B cell (primary cell): ENCODE measurements at regions not wholly inside any gene's neighbourhood (a gene's known extent, or its start where the extent isn't known, plus 50 kb on each side); places are given as distances from the start of the nearest gene placed in this dataset.

Experiments
- ATAC-seq: fragments of 200-7000 bp; cut with Tn5 transposase; one replicate; pipeline ENCODE4 v1.10.0; 2021; ENCODE audit warnings: low read depth, mild to moderate bottlenecking, moderate number of reproducible peaks, moderate library complexity
- CTCF ChIA-PET: fragments of 350-600 bp; sonication (Branson Sonifier 250); formaldehyde crosslinking; loops from one replicate; lab custom pipeline; 2021; ENCODE audit warnings: antibody characterized with exemption, inconsistent platforms; lab: Charles Lee
- POLR2A ChIA-PET: fragments of 350-600 bp; sonication (Branson Sonifier 250); formaldehyde crosslinking; loops from one replicate; lab custom pipeline; 2021; ENCODE audit warnings: antibody characterized with exemption; lab: Charles Lee
- DNase-seq: peaks from one replicate; pipeline ENCODE4 v3.0.0; 2013
- H2AFZ ChIP-seq: 2 replicates; pipeline ENCODE4 v1.6.1; 2012; ENCODE audit warnings: mild to moderate bottlenecking, low read depth, low read length; ENCODE audit not compliant: insufficient read depth, poor library complexity, severe bottlenecking
- H3K27ac ChIP-seq, 2 donors: 1 replicate in 1 of 2; 2 replicates in 1 of 2; pipeline ENCODE4 v1.5.1; 2012 to 2013; ENCODE audit warnings: low read length in 2 of 2, mild to moderate bottlenecking in 2 of 2, moderate library complexity in 1 of 2
- H3K27me3 ChIP-seq, 4 experiments: fragments of 200-600 bp in 1 of 4; sonication (generic) in 1 of 4; replicated peaks in 1 of 4; 1 replicate in 2 of 4; 2 replicates in 2 of 4; pipeline versions ENCODE4 v1.6.1 to v1.7.0; 2013 to 2016; ENCODE audit warnings: low read length in 3 of 4, mild to moderate bottlenecking in 2 of 4, mixed read lengths in 1 of 4, moderate library complexity in 1 of 4; ENCODE audit not compliant: insufficient read depth in 4 of 4, control insufficient read depth in 3 of 4; ENCODE audit errors: control extremely low read depth in 1 of 4
- H3K36me3 ChIP-seq, 2 experiments: replicated peaks in 1 of 2; 1 replicate in 1 of 2; 2 replicates in 1 of 2; pipeline versions ENCODE4 v1.6.1 to v1.7.1; 2013; ENCODE audit warnings: low read length in 1 of 2; ENCODE audit not compliant: insufficient read depth in 2 of 2, control insufficient read depth in 1 of 2; ENCODE audit errors: control extremely low read depth in 1 of 2, extremely low read depth in 1 of 2
- H3K4me1 ChIP-seq, 2 donors: fragments of 200-600 bp in 1 of 2; sonication (generic) in 1 of 2; 1 replicate in 1 of 2; 2 replicates in 1 of 2; pipeline versions ENCODE4 v1.5.1 to v1.6.1; 2013 to 2017; ENCODE audit warnings: low read length in 2 of 2; ENCODE audit not compliant: control insufficient read depth in 2 of 2, insufficient read depth in 2 of 2
- H3K4me2 ChIP-seq: replicated peaks from 2 replicates; pipeline ENCODE3; 2012; ENCODE audit warnings: mild to moderate bottlenecking, low read depth, low read length; ENCODE audit not compliant: poor library complexity, severe bottlenecking
- H3K4me3 ChIP-seq, 5 experiments: fragments of 200-600 bp in 1 of 5; sonication (generic) in 1 of 5; 1 replicate in 3 of 5; 2 replicates in 2 of 5; pipeline versions ENCODE4 v1.5.1 to v1.7.0; 2011 to 2016; ENCODE audit warnings: low read length in 4 of 5, mild to moderate bottlenecking in 4 of 5, low read depth in 2 of 5, control low read depth in 1 of 5, moderate library complexity in 1 of 5; ENCODE audit not compliant: insufficient read depth in 1 of 5; ENCODE audit errors: control extremely low read depth in 1 of 5, extremely low read depth in 1 of 5
- H3K79me2 ChIP-seq: fragments of 200-600 bp; sonication (generic); one replicate; pipeline ENCODE4 v1.6.0; 2016; ENCODE audit warnings: low read length; ENCODE audit not compliant: control insufficient read depth, insufficient read depth
- H3K9ac ChIP-seq: fragments of 200-600 bp; sonication (generic); 2 replicates; pipeline ENCODE4 v1.6.1; 2017; ENCODE audit warnings: mild to moderate bottlenecking, low read length, moderate library complexity
- H3K9me3 ChIP-seq, 3 donors: one replicate each; pipeline versions ENCODE4 v1.6.1 to v1.7.1; 2013; ENCODE audit warnings: low read length in 2 of 3; ENCODE audit not compliant: control insufficient read depth in 2 of 3, insufficient read depth in 1 of 3; ENCODE audit errors: control extremely low read depth in 1 of 3
- H4K20me1 ChIP-seq: 2 replicates; pipeline ENCODE4 v1.6.0; 2012; ENCODE audit warnings: mild to moderate bottlenecking, low read length; ENCODE audit not compliant: insufficient read depth, control insufficient read depth, poor library complexity, severe bottlenecking
- H3K27ac Mint-ChIP-seq: one replicate; pipeline ENCODE4 v1.8.0; 2021; ENCODE audit warnings: mixed read lengths
- H3K27me3 Mint-ChIP-seq: one replicate; pipeline ENCODE4 v1.8.0; 2021; ENCODE audit warnings: mixed read lengths
- H3K4me1 Mint-ChIP-seq: one replicate; pipeline ENCODE4 v1.8.0; 2021; ENCODE audit warnings: mixed read lengths
- H3K4me3 Mint-ChIP-seq: one replicate; pipeline ENCODE4 v1.8.0; 2021; ENCODE audit warnings: mixed read lengths
- H3K9me3 Mint-ChIP-seq: one replicate; pipeline ENCODE4 v1.8.0; 2022; ENCODE audit warnings: mixed read lengths; ENCODE audit not compliant: insufficient read depth
- EZH2 ChIP-seq: IDR thresholded peaks from 2 replicates; pipeline ENCODE4 v1.6.1; 2012; ENCODE audit warnings: borderline replicate concordance, low read depth, mild to moderate bottlenecking, moderate library complexity, low read length; ENCODE audit not compliant: insufficient read depth, poor library complexity, severe bottlenecking
- WGBS: methylation state at CpG from one replicate; pipeline ENCODE4 v1.1.5; 2013; ENCODE audit warnings: missing lambda C conversion rate; ENCODE audit not compliant: insufficient coverage; 5-methylcytosine and 5-hydroxymethylcytosine counted together
- intact Hi-C: fragments of 100-400 bp; cut with micrococcal nuclease; formaldehyde crosslinking; loops from one replicate; pipeline ENCODE4 v1.10.0; 2022
- TF ChIP-seq, protein P1 (sequence below): fragments of 200-600 bp; IDR thresholded peaks from one replicate; pipeline ENCODE4 v1.8.0; 2022; ENCODE audit warnings: antibody characterized with exemption, mild to moderate bottlenecking

DNA sequence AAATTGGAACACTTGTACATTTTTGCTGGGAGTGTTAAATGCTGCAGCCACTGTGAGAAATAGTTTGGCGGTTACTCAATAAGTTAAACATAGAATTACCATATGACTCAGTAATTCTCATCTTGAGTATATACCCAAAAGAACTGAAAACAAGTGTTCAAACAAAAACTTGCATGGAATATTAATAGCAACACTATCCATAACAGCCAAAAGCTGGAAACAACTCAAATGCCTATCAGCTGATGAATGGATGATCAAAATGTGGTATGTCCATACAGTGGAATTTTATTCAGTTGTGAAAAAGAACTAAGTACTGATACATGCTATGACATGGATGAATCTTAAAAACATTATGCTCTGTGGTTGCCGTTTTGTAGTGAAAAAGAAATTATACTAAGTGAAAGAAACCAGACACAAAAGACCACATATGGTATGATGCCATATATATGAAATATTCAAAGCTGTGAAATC, 63.0 kb upstream of the SP4 start:
- no peaks in the 10 kb centered on the region for H3K9me3 Mint-ChIP-seq
- CTCF ChIA-PET = no interaction called here
- intact Hi-C loops = no loop called here

DNA sequence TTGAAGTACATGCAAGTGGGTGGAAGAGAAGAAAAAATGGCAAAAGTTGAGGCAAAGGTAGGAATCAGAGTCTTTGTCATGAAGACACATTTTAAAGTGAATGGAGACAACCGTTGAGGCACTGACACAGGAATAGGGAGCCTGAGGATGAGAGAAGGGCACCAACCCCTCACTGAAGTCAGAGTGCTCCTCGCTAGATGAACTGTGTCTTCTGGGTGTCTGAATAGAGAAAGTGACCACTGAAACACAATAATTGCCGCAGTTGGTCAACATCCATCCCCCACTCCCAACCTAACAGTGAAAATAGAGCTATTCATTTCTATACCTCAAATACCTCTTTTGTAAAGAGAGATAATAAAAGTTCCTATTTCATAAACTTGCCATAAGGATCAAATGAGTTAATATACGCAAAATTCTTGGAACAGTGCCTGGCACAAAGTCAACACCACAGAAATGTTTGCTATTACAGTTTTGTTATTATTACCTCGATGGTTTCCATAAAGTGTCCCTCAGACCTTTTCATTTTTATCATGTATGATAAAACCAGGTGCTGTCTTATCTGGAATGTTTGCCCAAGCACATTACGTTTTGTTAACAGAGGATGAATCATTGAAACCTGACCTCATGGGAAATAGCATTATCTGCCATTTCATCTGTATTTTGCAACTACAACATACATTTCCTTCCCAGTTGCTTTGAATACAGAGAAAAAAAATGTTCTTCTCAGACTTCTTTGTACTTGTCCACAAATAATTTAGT, 61.8 kb upstream of the SP4 start:
- ChIA-PET POLR2A (no interaction called here), CTCF (no interaction called here)
- Histone ChIP-seq H4K20me1 (no peaks in the 10 kb centered on the region), H2AFZ (no peak overlapping the region), H3K36me3 (no peaks in the 10 kb centered on the region), H3K27me3 (no peaks in the 10 kb centered on the region), H3K9ac (no peak overlapping the region), H3K79me2 (no peaks in the 10 kb centered on the region), H3K4me3 (no peak overlapping the region), H3K27ac (no peak overlapping the region), H3K4me2 (no peak overlapping the region), H3K9me3 (no peaks in the 10 kb centered on the region), H3K4me1 (no peaks in the 10 kb centered on the region)
- no peak for ATAC-seq
- peaks cover 11% of the 10 kb centered on the region for H3K4me1 Mint-ChIP-seq
- WGBS = no CpG with 5 or more reads among the region's 6 CpGs
- H3K27ac Mint-ChIP-seq = no peak overlapping the region
- TF ChIP-seq, protein P1, sequence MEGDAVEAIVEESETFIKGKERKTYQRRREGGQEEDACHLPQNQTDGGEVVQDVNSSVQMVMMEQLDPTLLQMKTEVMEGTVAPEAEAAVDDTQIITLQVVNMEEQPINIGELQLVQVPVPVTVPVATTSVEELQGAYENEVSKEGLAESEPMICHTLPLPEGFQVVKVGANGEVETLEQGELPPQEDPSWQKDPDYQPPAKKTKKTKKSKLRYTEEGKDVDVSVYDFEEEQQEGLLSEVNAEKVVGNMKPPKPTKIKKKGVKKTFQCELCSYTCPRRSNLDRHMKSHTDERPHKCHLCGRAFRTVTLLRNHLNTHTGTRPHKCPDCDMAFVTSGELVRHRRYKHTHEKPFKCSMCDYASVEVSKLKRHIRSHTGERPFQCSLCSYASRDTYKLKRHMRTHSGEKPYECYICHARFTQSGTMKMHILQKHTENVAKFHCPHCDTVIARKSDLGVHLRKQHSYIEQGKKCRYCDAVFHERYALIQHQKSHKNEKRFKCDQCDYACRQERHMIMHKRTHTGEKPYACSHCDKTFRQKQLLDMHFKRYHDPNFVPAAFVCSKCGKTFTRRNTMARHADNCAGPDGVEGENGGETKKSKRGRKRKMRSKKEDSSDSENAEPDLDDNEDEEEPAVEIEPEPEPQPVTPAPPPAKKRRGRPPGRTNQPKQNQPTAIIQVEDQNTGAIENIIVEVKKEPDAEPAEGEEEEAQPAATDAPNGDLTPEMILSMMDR = no peak
- no peak for TF ChIP-seq EZH2
- no peak overlapping the region for H3K4me3 Mint-ChIP-seq
- H3K27me3 Mint-ChIP-seq = no peaks in the 10 kb centered on the region
- no peak for DNase-seq
- intact Hi-C loops = no loop called here
- no peaks in the 10 kb centered on the region for H3K9me3 Mint-ChIP-seq

More for the DNA sequence above, 63.0 kb upstream of the SP4 start:
- Histone ChIP-seq H2AFZ (no peak overlapping the region), H3K9me3 (no peaks in the 10 kb centered on the region), H3K79me2 (no peaks in the 10 kb centered on the region), H3K9ac (no peak overlapping the region), H3K4me2 (no peak overlapping the region), H3K27ac (no peak overlapping the region), H3K4me1 (no peaks in the 10 kb centered on the region), H3K27me3 (no peaks in the 10 kb centered on the region), H3K36me3 (no peaks in the 10 kb centered on the region), H3K4me3 (no peak overlapping the region), H4K20me1 (no peaks in the 10 kb centered on the region)
- no peak overlapping the region for H3K4me3 Mint-ChIP-seq
- no peak overlapping the region for H3K27ac Mint-ChIP-seq
- H3K4me1 Mint-ChIP-seq = peaks cover 10% of the 10 kb centered on the region
- no peak for ATAC-seq
- no peak for DNase-seq
- H3K27me3 Mint-ChIP-seq = no peaks in the 10 kb centered on the region
- no CpG with 5 or more reads among the region's 2 CpGs for WGBS
- POLR2A ChIA-PET = no interaction called here
- TF ChIP-seq EZH2 = no peak
- TF ChIP-seq, protein P1 = no peak
